HL-60 (cell line): ENCODE measurements at regions not wholly inside any gene's neighbourhood (a gene's known extent, or its start where the extent isn't known, plus 50 kb on each side); places are given as distances from the start of the nearest gene placed in this dataset.

Experiments
- CTCF ChIP-seq: IDR thresholded peaks from one replicate; pipeline ENCODE4 v1.5.1; 2011; ENCODE audit warnings: low read length, control low read depth, inconsistent platforms; ENCODE audit not compliant: insufficient read depth
- REST ChIP-seq: IDR thresholded peaks from 2 replicates; pipeline ENCODE4 v1.6.1; 2012; ENCODE audit warnings: low read depth; ENCODE audit not compliant: insufficient replicate concordance

GRCh38 chr4:159655547-159655946 lies 552.7 kb downstream of the RAPGEF2 start:
- TF ChIP-seq CTCF (no peak), REST (no peak)
